Left lung (tissue), 4 donors: ENCODE measurements at regions not wholly inside any gene's neighbourhood (a gene's known extent, or its start where the extent isn't known, plus 50 kb on each side); places are given as distances from the start of the nearest gene placed in this dataset.

Experiments
- ATAC-seq: fragments of 200-7000 bp; cut with Tn5 transposase; one replicate; pipeline ENCODE4 v1.9.1; 2020; ENCODE audit warnings: moderate library complexity
- DNase-seq, 4 donors: peaks; one replicate each; pipeline ENCODE4 v3.0.0-alpha.2; 2013 to 2020
- H3K27ac ChIP-seq, 2 donors: fragments of 200-600 bp; sonication (generic) in 1 of 2; one replicate each; pipeline versions ENCODE4 v1.5.0 to v1.8.0; 2020 to 2021
- H3K27me3 ChIP-seq, 2 donors: fragments of 200-600 bp; sonication (generic) in 1 of 2; one replicate each; pipeline versions ENCODE4 v1.5.0 to v1.8.0; 2020 to 2021
- H3K36me3 ChIP-seq, 2 donors: fragments of 200-600 bp; sonication (generic) in 1 of 2; one replicate each; pipeline versions ENCODE4 v1.5.0 to v1.8.0; 2020 to 2021
- H3K4me1 ChIP-seq, 2 donors: fragments of 200-600 bp; one replicate each; pipeline ENCODE4 v1.8.0; 2021
- H3K4me3 ChIP-seq, 2 donors: fragments of 200-600 bp; sonication (generic) in 1 of 2; one replicate each; pipeline versions ENCODE4 v1.5.0 to v1.8.0; 2020 to 2021; ENCODE audit warnings: mild to moderate bottlenecking in 1 of 2
- H3K9me3 ChIP-seq, 2 donors: fragments of 200-600 bp; sonication (generic) in 1 of 2; one replicate each; pipeline versions ENCODE4 v1.5.0 to v1.8.0; 2020 to 2021
- intact Hi-C, 2 donors: fragments of 100-400 bp; cut with DNase I; formaldehyde crosslinking; loops; one replicate each; pipeline versions ENCODE4 v1.11.2 to v1.14.2; 2022
- TF ChIP-seq, protein P1 (sequence below), 2 donors: fragments of 200-600 bp; sonication (generic) in 1 of 2; IDR thresholded peaks; one replicate each; pipeline versions ENCODE4 v1.5.0 to v1.8.0; 2021; ENCODE audit warnings: antibody characterized with exemption in 2 of 2
- donor health status: DM: no; HTN: yes; CAD: no.
- donor health status: DM: no; HTN: no; CAD: no.

DNA sequence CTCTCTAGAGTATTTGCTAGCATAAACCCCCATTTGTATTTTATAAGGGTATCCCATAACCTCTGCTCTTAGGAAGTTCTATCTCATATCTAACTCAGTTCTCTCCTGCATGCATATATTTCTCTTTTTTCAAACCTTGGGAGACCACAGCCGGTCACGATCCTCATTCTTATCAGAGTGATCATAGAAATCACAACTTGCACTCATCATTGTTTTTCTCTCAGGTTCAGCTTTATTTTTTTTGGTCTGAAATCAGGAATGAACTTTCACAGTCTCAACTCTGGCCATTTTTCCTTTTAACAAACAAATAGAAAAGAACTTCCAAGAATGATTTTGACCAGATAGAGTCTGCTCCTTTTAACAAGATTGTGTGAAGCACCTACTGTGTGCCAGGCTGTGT, 98.6 kb upstream of the BLID start:
- TF ChIP-seq, protein P1, sequence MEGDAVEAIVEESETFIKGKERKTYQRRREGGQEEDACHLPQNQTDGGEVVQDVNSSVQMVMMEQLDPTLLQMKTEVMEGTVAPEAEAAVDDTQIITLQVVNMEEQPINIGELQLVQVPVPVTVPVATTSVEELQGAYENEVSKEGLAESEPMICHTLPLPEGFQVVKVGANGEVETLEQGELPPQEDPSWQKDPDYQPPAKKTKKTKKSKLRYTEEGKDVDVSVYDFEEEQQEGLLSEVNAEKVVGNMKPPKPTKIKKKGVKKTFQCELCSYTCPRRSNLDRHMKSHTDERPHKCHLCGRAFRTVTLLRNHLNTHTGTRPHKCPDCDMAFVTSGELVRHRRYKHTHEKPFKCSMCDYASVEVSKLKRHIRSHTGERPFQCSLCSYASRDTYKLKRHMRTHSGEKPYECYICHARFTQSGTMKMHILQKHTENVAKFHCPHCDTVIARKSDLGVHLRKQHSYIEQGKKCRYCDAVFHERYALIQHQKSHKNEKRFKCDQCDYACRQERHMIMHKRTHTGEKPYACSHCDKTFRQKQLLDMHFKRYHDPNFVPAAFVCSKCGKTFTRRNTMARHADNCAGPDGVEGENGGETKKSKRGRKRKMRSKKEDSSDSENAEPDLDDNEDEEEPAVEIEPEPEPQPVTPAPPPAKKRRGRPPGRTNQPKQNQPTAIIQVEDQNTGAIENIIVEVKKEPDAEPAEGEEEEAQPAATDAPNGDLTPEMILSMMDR (IDR thresholded peaks at IDR 0.05) = no peak
- no peaks in the 10 kb centered on the region for H3K9me3 ChIP-seq
- H3K27me3 ChIP-seq = no peaks in the 10 kb centered on the region
- no peak overlapping the region for H3K27ac ChIP-seq
- ATAC-seq (no peak), DNase-seq (no peak)
- H3K4me3 ChIP-seq = no peak overlapping the region
- H3K36me3 ChIP-seq = no peaks in the 10 kb centered on the region
- intact Hi-C loops = no loop called here
- peaks cover 10 to 16% of the 10 kb centered on the region in 2 donors for H3K4me1 ChIP-seq

DNA sequence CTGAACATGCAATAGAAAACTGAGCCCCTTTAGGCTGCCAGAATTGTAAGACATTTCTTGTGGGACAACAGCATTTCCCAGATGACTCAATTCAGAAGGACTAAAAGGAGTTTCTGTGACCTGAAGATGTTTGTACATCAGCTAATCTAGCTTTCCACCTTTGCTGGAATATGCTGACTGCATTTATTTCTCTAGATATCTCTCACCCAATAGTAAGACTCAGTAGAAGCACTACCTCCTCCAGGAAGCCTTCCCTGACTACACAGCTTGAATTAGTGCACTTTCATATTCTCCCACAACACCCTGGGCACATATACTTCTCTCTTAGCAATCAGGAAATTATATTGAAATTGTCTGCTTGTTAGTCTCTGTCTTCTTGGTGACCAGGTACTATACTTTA, 98.1 kb upstream of the BLID start:
- Histone ChIP-seq H3K9me3 (no peaks in the 10 kb centered on the region), H3K36me3 (no peaks in the 10 kb centered on the region), H3K27ac (no peak overlapping the region), H3K4me1 (peaks cover 11 to 21% of the 10 kb centered on the region in 2 donors), H3K27me3 (no peaks in the 10 kb centered on the region), H3K4me3 (no peak overlapping the region)
- TF ChIP-seq, protein P1 (IDR thresholded peaks at IDR 0.05) = no peak
- no peak for ATAC-seq
- DNase-seq = no peak
- intact Hi-C loops = no loop called here

DNA sequence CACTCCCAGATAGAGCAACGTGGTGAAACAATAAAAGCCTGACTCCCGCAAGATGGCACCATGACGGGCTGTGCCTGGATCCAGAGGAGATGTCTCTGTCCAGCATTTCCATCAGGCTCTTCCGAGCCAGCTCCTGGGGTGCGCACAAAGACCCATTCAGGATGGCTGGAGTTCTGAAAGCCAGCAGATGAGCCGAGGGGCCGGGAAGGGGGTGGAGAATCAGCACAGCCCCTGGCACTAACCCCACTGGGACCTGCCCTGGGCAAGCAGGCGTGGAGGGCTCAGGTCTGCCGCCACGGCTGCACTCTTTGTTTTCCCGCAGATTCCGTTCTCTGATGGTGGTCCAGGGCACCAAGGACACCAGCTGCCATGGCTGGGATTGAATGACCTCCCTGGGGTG, 97.2 kb upstream of the BLID start:
- Histone ChIP-seq H3K36me3 (no peaks in the 10 kb centered on the region), H3K9me3 (no peaks in the 10 kb centered on the region), H3K4me3 (no peak overlapping the region), H3K27me3 (no peaks in the 10 kb centered on the region), H3K4me1 (peaks cover 11 to 28% of the 10 kb centered on the region in 2 donors), H3K27ac (no peak overlapping the region)
- DNase-seq = peak in 1 of 4 donors; percentile 50
- TF ChIP-seq, protein P1 (IDR thresholded peaks at IDR 0.05) = no peak
- ATAC-seq = no peak
- intact Hi-C loops = no loop called here

DNA sequence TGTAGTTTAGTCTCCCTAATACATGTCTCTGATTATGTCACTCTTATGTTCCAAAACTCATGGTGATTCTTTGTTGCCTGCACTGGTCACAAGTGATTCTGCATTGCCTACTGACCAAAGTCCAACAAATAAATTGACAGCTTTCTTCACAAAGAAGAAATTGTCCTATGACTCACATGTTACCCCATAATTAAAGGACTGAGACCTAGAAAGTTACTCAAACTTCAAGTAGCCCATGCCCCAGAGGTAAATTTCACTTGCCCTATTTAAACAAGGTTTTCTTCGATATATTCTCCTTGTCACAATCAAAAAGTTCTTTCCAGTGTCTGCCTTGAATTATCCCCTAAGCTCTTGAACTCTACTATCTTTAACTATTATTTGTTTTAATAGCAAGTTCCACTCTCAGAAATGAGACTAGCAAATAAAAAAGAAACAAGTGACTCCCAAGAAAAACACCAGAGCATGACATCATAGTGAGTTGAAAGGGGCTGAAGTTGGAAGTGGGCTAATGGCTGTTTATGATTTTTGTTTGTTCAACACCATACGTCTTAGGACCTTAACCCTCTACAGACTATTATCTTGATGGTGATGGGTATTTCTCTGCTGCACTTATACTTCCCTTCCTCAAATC, 94.5 kb upstream of the BLID start:
- intact Hi-C loops = no loop called here
- no peak for ATAC-seq
- Histone ChIP-seq H3K9me3 (no peaks in the 10 kb centered on the region), H3K27ac (peak overlapping the region; percentile 2 to 28), H3K27me3 (no peaks in the 10 kb centered on the region), H3K4me3 (no peak overlapping the region), H3K36me3 (no peaks in the 10 kb centered on the region), H3K4me1 (peaks cover 9 to 36% of the 10 kb centered on the region in 2 donors)
- TF ChIP-seq, protein P1 (IDR thresholded peaks at IDR 0.05) = no peak
- DNase-seq = no peak

DNA sequence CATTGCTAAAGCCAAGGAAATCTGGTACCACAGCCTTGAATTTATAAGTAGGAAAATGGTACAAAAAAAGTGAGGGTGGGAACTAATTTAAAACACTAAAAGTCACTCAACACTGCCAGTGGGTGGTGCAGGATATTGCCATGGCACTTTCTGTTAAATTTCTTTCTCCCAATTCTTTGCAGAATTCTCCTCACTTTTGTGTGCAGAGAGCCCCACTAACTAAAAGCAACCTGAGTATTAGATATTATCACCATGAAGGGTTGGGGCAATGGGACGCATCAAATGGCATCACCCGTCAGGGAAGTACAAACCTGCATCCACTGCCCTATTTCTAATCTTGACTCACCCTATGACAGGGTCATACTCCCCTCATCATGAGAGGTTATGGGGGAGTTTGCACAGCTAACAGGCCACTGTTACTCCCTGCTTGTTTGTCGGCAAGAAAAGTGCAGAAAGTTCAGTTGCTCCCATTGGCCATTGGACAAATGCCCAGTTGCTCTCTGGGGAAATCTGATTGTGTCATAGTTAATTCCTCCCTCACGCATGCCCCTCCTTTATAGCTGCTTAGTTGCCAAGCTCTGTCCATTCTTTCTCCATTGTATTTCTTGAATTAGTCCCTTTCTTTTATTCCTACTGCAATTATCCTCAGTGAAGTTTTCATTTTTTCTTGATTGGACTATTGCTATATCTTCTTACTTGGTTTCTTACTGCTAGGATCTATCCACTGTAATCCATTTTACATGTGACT, 93.8 kb upstream of the BLID start:
- Histone ChIP-seq H3K4me1 (peaks cover 5 to 31% of the 10 kb centered on the region in 2 donors), H3K36me3 (no peaks in the 10 kb centered on the region), H3K27me3 (no peaks in the 10 kb centered on the region), H3K27ac (peak overlapping the region; percentile 2 to 28), H3K4me3 (no peak overlapping the region), H3K9me3 (no peaks in the 10 kb centered on the region)
- ATAC-seq (peak; percentile 46), DNase-seq (peak in 2 of 4 donors; percentile 53 to 77)
- TF ChIP-seq, protein P1 (IDR thresholded peaks at IDR 0.05) = no peak
- intact Hi-C loops = loop anchor here in 1 of 2 donors (5.0 kb wide), 1 partner anchor 552 kb away; no protein-coding TSS in a partner anchor
